ENCODE measurements at regions not wholly inside any gene's neighbourhood (a gene's known extent, or its start where the extent isn't known, plus 50 kb on each side); places are given as distances from the start of the nearest gene placed in this dataset.

DNA sequence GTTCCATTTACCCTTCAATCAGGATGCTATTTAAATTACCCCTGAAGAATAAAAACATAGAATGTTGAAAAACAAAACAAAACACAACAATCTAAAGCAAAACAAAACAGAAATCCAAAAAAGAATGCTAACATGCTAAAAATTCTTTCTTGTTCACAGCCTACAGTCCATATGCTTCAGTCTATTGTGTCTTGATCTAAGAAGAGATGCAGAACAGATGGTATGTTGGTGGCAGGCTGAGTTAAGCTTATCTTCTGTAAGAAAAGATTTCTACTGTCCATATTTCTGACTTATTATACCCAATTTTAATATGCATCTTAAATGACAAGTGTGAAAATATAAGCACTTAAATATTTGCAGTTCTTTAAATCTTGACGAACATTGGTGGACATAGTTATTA lies 356.1 kb upstream of the SLITRK1 start:
- H3K27ac Mint-ChIP-seq = no peak overlapping the region
- H3K4me1 Mint-ChIP-seq = no peaks in the 10 kb centered on the region
- H3K36me3 Mint-ChIP-seq (ENCODE audit: low read depth) = no peaks in the 10 kb centered on the region
- peaks cover 9% of the 10 kb centered on the region for H3K9me3 Mint-ChIP-seq
- H3K4me3 Mint-ChIP-seq = no peak overlapping the region
- DNase-seq (no peak), ATAC-seq (ENCODE audit: low read depth) (no peak)
- TF ChIP-seq, protein P1, sequence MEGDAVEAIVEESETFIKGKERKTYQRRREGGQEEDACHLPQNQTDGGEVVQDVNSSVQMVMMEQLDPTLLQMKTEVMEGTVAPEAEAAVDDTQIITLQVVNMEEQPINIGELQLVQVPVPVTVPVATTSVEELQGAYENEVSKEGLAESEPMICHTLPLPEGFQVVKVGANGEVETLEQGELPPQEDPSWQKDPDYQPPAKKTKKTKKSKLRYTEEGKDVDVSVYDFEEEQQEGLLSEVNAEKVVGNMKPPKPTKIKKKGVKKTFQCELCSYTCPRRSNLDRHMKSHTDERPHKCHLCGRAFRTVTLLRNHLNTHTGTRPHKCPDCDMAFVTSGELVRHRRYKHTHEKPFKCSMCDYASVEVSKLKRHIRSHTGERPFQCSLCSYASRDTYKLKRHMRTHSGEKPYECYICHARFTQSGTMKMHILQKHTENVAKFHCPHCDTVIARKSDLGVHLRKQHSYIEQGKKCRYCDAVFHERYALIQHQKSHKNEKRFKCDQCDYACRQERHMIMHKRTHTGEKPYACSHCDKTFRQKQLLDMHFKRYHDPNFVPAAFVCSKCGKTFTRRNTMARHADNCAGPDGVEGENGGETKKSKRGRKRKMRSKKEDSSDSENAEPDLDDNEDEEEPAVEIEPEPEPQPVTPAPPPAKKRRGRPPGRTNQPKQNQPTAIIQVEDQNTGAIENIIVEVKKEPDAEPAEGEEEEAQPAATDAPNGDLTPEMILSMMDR (IDR thresholded peaks at IDR 0.05) = no peak
- ChIA-PET CTCF (no interaction called here), POLR2A (no interaction called here)
- no peaks in the 10 kb centered on the region for H3K27me3 Mint-ChIP-seq
- intact Hi-C loops (cut with micrococcal nuclease) = no loop called here

DNA sequence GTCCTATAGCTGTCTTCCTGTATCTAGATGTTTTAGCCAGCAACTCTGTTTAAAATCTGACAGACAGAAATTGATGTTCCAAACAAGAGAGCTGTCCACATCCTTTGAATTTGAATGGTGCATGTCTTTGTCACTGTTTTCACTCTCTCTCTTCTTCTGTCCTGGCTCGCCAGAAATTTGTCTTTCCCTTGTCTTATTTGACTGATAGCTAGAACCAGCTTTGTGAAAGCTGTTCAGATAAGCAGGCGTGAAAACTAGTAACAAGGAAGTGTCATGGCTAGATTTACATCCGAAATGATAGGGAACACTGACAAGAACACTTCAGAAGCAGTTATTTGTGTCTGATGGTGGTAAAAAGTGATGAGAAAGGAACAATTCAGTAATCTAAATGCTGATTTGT lies 354.9 kb upstream of the SLITRK1 start:
- intact Hi-C loops (cut with micrococcal nuclease) = no loop called here
- H3K36me3 Mint-ChIP-seq (ENCODE audit: low read depth) = no peaks in the 10 kb centered on the region
- H3K27me3 Mint-ChIP-seq = no peaks in the 10 kb centered on the region
- DNase-seq (no peak), ATAC-seq (ENCODE audit: low read depth) (no peak)
- ChIA-PET POLR2A (no interaction called here), CTCF (no interaction called here)
- no peaks in the 10 kb centered on the region for H3K4me1 Mint-ChIP-seq
- TF ChIP-seq, protein P1 (IDR thresholded peaks at IDR 0.05) = no peak
- peaks cover 5% of the 10 kb centered on the region for H3K9me3 Mint-ChIP-seq
- H3K4me3 Mint-ChIP-seq = no peak overlapping the region
- no peak overlapping the region for H3K27ac Mint-ChIP-seq

DNA sequence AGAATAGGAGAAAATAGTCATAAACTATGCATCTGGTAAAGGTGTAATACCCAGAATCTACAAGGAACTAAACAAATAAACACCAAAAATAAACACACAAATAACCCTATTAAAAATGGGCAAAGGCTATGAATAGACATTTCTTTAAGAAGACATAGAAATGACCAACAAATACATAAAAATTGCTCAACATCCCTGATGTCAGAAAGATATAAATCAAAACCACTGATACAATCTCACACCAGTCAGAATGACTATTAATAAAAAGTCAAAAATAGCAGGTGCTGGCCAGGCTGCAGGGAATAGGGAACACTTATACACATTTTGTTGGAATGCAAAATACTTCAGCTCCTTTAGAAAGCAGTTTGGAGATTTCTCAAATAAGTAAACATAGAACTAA lies 352.1 kb upstream of the SLITRK1 start:
- CTCF ChIA-PET = no interaction called here
- ATAC-seq (ENCODE audit: low read depth) (no peak), DNase-seq (no peak)
- Mint-ChIP-seq H3K36me3 (ENCODE audit: low read depth) (no peaks in the 10 kb centered on the region), H3K4me1 (no peaks in the 10 kb centered on the region), H3K27me3 (no peaks in the 10 kb centered on the region), H3K4me3 (no peak overlapping the region), H3K27ac (no peak overlapping the region), H3K9me3 (peaks cover 5% of the 10 kb centered on the region)
- POLR2A ChIA-PET = no interaction called here
- intact Hi-C loops (cut with micrococcal nuclease) = no loop called here
- TF ChIP-seq, protein P1 (IDR thresholded peaks at IDR 0.05) = no peak

DNA sequence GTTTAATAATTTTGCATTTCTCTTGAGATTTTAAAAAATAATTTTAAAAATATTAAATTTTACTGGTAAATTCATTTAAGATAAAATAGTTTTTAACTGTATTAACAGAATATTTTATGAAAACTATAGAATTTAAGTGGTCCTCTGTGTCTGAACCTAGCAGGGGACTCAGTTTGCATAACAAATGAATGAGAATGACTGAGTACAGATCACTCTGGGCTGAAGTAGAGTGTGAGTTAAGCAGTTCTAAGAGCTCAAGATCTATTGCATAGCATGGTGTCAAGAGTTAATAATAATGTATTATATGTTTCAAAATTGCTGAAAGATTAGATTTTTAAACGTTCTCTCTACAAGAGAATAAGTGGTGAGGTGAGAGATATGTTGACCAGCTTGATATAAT lies 348.3 kb upstream of the SLITRK1 start:
- DNase-seq = no peak
- Mint-ChIP-seq H3K27me3 (no peaks in the 10 kb centered on the region), H3K9me3 (peaks cover 8% of the 10 kb centered on the region), H3K4me1 (no peaks in the 10 kb centered on the region), H3K4me3 (no peak overlapping the region), H3K36me3 (ENCODE audit: low read depth) (no peaks in the 10 kb centered on the region), H3K27ac (no peak overlapping the region)
- CTCF ChIA-PET = no interaction called here
- POLR2A ChIA-PET = no interaction called here
- TF ChIP-seq, protein P1 (IDR thresholded peaks at IDR 0.05) = no peak
- intact Hi-C loops (cut with micrococcal nuclease) = no loop called here
- ATAC-seq (ENCODE audit: low read depth) = no peak

DNA sequence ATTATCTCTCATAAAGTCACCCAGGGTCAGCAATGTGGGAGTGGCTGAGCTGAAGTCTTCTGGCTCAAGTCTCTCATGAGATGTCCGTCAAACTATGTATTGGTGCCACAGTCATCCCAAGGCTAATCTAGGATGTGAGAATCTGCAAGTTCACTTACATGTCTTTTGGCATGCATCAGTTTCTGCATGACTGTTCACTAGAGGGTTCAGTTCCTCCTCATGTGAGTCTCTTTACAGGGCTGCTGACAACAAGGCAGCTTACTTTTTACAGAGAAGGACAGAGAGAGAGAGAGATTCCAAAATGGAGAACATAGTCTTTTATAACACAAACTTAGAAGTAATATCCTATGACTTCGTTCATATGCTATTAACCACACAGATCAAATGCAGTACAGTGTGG lies 328.8 kb upstream of the SLITRK1 start:
- TF ChIP-seq, protein P1 (IDR thresholded peaks at IDR 0.05) = no peak
- no peaks in the 10 kb centered on the region for H3K36me3 Mint-ChIP-seq (ENCODE audit: low read depth)
- H3K27ac Mint-ChIP-seq = no peak overlapping the region
- no peak overlapping the region for H3K4me3 Mint-ChIP-seq
- H3K9me3 Mint-ChIP-seq = peaks cover 2% of the 10 kb centered on the region
- intact Hi-C loops (cut with micrococcal nuclease) = no loop called here
- H3K27me3 Mint-ChIP-seq = no peaks in the 10 kb centered on the region
- POLR2A ChIA-PET = no interaction called here
- DNase-seq (no peak), ATAC-seq (ENCODE audit: low read depth) (no peak)
- H3K4me1 Mint-ChIP-seq = no peaks in the 10 kb centered on the region
- CTCF ChIA-PET = no interaction called here

All from activated B cell treated with CpG ODN at 0.5 μM for 24 hours (primary cell).